Astrocyte (in vitro differentiated cells and primary cell): ENCODE measurements at regions not wholly inside any gene's neighbourhood (a gene's known extent, or its start where the extent isn't known, plus 50 kb on each side); places are given as distances from the start of the nearest gene placed in this dataset.

Experiments used
- DNase-seq: peaks from one replicate; pipeline ENCODE4 v3.0.0-alpha.2; 2010; ENCODE audit warnings: low read depth
- FAIRE-seq: peaks from 2 replicates; lab custom pipeline; 2011; peaks lifted over from hg19 to GRCh38; lab: Jason Lieb, UNC
- H2AFZ ChIP-seq: 2 replicates; pipeline ENCODE4 v1.6.0; 2012; ENCODE audit warnings: low read depth, low read length, inconsistent platforms
- H3K27ac ChIP-seq: 2 replicates; pipeline ENCODE4 v1.5.1; 2011; ENCODE audit warnings: low read depth, low read length, inconsistent platforms
- H3K27me3 ChIP-seq: 2 replicates; pipeline ENCODE4 v1.6.0; 2011; ENCODE audit warnings: low read length, inconsistent platforms; ENCODE audit not compliant: insufficient read depth
- H3K36me3 ChIP-seq: 2 replicates; pipeline ENCODE4 v1.5.1; 2011; ENCODE audit warnings: low read length, inconsistent platforms; ENCODE audit not compliant: insufficient read depth
- H3K4me1 ChIP-seq: 2 replicates; pipeline ENCODE4 v1.5.1; 2011; ENCODE audit warnings: low read length, inconsistent platforms; ENCODE audit not compliant: insufficient read depth
- H3K4me2 ChIP-seq: 2 replicates; pipeline ENCODE4 v1.6.0; 2012; ENCODE audit warnings: low read length, inconsistent platforms
- H3K4me3 ChIP-seq: 2 replicates; pipeline ENCODE4 v1.5.1; 2011; ENCODE audit warnings: low read depth, mild to moderate bottlenecking, low read length, inconsistent platforms; ENCODE audit not compliant: insufficient read depth
- H3K79me2 ChIP-seq: 2 replicates; pipeline ENCODE4 v1.6.0; 2012; ENCODE audit warnings: mild to moderate bottlenecking, low read length, inconsistent platforms; ENCODE audit not compliant: insufficient read depth
- H3K9ac ChIP-seq: 2 replicates; pipeline ENCODE4 v1.6.0; 2012; ENCODE audit warnings: mild to moderate bottlenecking, low read length, inconsistent platforms
- H3K9me3 ChIP-seq: 2 replicates; pipeline ENCODE4 v1.5.1; 2012; ENCODE audit warnings: low read depth, mild to moderate bottlenecking, low read length, inconsistent platforms; ENCODE audit not compliant: insufficient read depth
- H4K20me1 ChIP-seq: 2 replicates; pipeline ENCODE4 v1.6.0; 2012; ENCODE audit warnings: low read length, inconsistent platforms; ENCODE audit not compliant: insufficient read depth
- H3K27ac Mint-ChIP-seq: one replicate; pipeline ENCODE4 v1.8.0; 2021; ENCODE audit warnings: mild to moderate bottlenecking, mixed read lengths; ENCODE audit not compliant: unreplicated experiment
- H3K27me3 Mint-ChIP-seq: one replicate; pipeline ENCODE4 v1.8.0; 2021; ENCODE audit warnings: low read depth, mixed read lengths; ENCODE audit not compliant: unreplicated experiment
- H3K36me3 Mint-ChIP-seq: one replicate; pipeline ENCODE4 v1.8.0; 2021; ENCODE audit warnings: low read depth, mixed read lengths; ENCODE audit not compliant: unreplicated experiment
- H3K4me1 Mint-ChIP-seq: one replicate; pipeline ENCODE4 v1.8.0; 2021; ENCODE audit warnings: low read depth, mixed read lengths; ENCODE audit not compliant: unreplicated experiment
- H3K4me3 Mint-ChIP-seq: one replicate; pipeline ENCODE4 v1.8.0; 2021; ENCODE audit warnings: mild to moderate bottlenecking, moderate library complexity, mixed read lengths; ENCODE audit not compliant: unreplicated experiment
- H3K9me3 Mint-ChIP-seq: one replicate; pipeline ENCODE4 v1.8.0; 2021; ENCODE audit warnings: mild to moderate bottlenecking, mixed read lengths; ENCODE audit not compliant: unreplicated experiment
- EZH2 ChIP-seq: IDR thresholded peaks from 2 replicates; pipeline ENCODE4 v1.6.1; 2012; ENCODE audit warnings: mild to moderate bottlenecking, low read length, inconsistent platforms; ENCODE audit not compliant: insufficient read depth
- TF ChIP-seq, protein P1 (sequence below): IDR thresholded peaks from 2 replicates; pipeline ENCODE4 v1.5.1; 2011; ENCODE audit warnings: low read depth, mild to moderate bottlenecking, inconsistent platforms, low read length, moderate library complexity; ENCODE audit not compliant: insufficient read depth

DNA sequence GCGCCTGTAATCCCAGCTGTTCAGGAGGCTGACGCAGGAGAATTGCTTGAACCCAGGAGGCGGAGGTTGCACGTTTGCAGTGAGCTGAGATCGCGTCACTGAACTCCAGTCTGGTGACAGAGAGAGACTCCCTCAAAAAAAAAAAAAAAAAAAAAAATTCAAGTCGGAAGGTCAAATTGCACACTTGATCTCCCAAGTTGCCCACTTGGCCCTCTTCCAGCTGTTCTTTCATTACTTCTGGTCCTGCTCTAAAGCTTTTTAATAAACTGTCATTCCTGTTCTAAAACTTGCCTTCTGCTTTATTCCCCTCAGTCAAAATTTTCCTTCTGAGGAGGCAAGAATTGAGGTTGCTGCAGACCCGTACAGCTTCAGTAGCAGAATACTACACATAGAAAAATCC lies 2358.0 kb downstream of the ARAP2 start:
- Histone ChIP-seq H3K27me3 (no peaks in the 10 kb centered on the region), H3K27ac (no peak overlapping the region), H3K9ac (no peak overlapping the region), H4K20me1 (no peaks in the 10 kb centered on the region), H3K4me1 (no peaks in the 10 kb centered on the region), H3K4me2 (no peak overlapping the region), H3K4me3 (no peak overlapping the region), H2AFZ (no peak overlapping the region), H3K36me3 (no peaks in the 10 kb centered on the region), H3K79me2 (no peaks in the 10 kb centered on the region), H3K9me3 (no peaks in the 10 kb centered on the region)
- Mint-ChIP-seq H3K4me1 (peaks cover 4% of the 10 kb centered on the region), H3K27me3 (no peaks in the 10 kb centered on the region), H3K27ac (no peak overlapping the region), H3K4me3 (no peak overlapping the region), H3K36me3 (no peaks in the 10 kb centered on the region), H3K9me3 (peaks cover 2% of the 10 kb centered on the region)
- DNase-seq (no peak), FAIRE-seq (no peak)
- TF ChIP-seq, protein P1, sequence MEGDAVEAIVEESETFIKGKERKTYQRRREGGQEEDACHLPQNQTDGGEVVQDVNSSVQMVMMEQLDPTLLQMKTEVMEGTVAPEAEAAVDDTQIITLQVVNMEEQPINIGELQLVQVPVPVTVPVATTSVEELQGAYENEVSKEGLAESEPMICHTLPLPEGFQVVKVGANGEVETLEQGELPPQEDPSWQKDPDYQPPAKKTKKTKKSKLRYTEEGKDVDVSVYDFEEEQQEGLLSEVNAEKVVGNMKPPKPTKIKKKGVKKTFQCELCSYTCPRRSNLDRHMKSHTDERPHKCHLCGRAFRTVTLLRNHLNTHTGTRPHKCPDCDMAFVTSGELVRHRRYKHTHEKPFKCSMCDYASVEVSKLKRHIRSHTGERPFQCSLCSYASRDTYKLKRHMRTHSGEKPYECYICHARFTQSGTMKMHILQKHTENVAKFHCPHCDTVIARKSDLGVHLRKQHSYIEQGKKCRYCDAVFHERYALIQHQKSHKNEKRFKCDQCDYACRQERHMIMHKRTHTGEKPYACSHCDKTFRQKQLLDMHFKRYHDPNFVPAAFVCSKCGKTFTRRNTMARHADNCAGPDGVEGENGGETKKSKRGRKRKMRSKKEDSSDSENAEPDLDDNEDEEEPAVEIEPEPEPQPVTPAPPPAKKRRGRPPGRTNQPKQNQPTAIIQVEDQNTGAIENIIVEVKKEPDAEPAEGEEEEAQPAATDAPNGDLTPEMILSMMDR, result no peak
- no peak for TF ChIP-seq EZH2

DNA sequence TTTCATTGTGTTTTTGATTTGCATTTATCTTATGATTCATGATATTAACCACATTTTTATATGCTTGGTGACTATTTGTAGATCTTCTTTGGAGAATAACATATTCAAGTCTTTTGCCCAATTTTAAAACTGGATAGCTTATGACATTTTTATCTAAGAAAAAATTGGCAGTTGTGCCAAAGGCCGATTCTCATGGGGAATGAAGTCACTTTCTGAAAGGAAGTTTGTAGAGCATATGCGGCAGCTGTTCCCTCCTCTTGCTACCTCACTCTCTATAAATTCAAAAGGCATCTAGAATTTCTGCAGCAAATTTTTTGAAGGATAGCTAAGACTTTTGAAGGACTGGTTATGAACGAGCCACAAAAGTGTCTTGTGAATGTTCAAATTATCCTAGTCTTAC lies 2353.5 kb downstream of the ARAP2 start:
- TF ChIP-seq, protein P1, result no peak
- no peak for TF ChIP-seq EZH2
- Mint-ChIP-seq H3K4me3 (no peak overlapping the region), H3K4me1 (no peaks in the 10 kb centered on the region), H3K27me3 (no peaks in the 10 kb centered on the region), H3K27ac (no peak overlapping the region), H3K9me3 (peaks cover 2% of the 10 kb centered on the region), H3K36me3 (no peaks in the 10 kb centered on the region)
- H3K9ac ChIP-seq, result no peak overlapping the region
- FAIRE-seq (no peak), DNase-seq (no peak)
- no peak overlapping the region for H3K4me3 ChIP-seq
- no peaks in the 10 kb centered on the region for H4K20me1 ChIP-seq
- no peaks in the 10 kb centered on the region for H3K36me3 ChIP-seq
- no peaks in the 10 kb centered on the region for H3K9me3 ChIP-seq
- H3K27me3 ChIP-seq, result no peaks in the 10 kb centered on the region
- H3K4me2 ChIP-seq, result no peak overlapping the region
- no peak overlapping the region for H3K27ac ChIP-seq
- no peaks in the 10 kb centered on the region for H3K4me1 ChIP-seq
- H2AFZ ChIP-seq, result no peak overlapping the region
- no peaks in the 10 kb centered on the region for H3K79me2 ChIP-seq

DNA sequence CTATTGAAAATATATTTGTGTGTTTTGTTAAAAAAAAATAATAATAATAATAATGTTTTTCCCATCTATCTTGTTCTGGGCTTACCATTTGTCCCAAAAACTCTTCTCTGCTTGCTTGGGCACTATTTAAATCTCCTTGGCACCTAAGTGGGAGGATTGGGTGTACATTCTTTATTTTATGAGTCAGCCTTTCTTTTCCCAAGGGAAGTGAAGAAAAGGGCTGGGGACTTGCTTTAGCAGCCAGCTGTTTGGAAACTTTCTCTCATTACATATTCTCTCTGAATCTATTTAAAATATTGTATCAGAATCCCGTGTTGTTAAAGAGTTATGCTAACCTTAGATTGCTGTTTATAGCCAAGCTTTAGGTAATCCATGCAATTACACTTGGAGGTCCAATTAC lies 2332.4 kb downstream of the ARAP2 start:
- no peak overlapping the region for H3K9ac ChIP-seq
- no peak overlapping the region for H3K27ac ChIP-seq
- no peak overlapping the region for H2AFZ ChIP-seq
- Mint-ChIP-seq H3K4me3 (no peak overlapping the region), H3K4me1 (no peaks in the 10 kb centered on the region), H3K27ac (no peak overlapping the region), H3K36me3 (no peaks in the 10 kb centered on the region), H3K27me3 (no peaks in the 10 kb centered on the region), H3K9me3 (peaks cover 7% of the 10 kb centered on the region)
- H3K4me3 ChIP-seq, result no peak overlapping the region
- H3K79me2 ChIP-seq, result no peaks in the 10 kb centered on the region
- H3K9me3 ChIP-seq, result no peaks in the 10 kb centered on the region
- no peaks in the 10 kb centered on the region for H4K20me1 ChIP-seq
- H3K27me3 ChIP-seq, result no peaks in the 10 kb centered on the region
- no peaks in the 10 kb centered on the region for H3K4me1 ChIP-seq
- no peak for TF ChIP-seq EZH2
- TF ChIP-seq, protein P1, result no peak
- no peak overlapping the region for H3K4me2 ChIP-seq
- DNase-seq (no peak), FAIRE-seq (no peak)
- H3K36me3 ChIP-seq, result no peaks in the 10 kb centered on the region
